ENCODE measurements at regions not wholly inside any gene's neighbourhood (a gene's known extent, or its start where the extent isn't known, plus 50 kb on each side); places are given as distances from the start of the nearest gene placed in this dataset.
"Not testable (repeated sequence)": the region's sequence is repeated elsewhere in the genome, so short reads cannot be mapped to it uniquely, and the experiment has no call there.

- DNase-seq = no peak
Observed at GRCh38 chr1:208974717-208975116, 608.8 kb upstream of the CAMK1G start.

- no peak for DNase-seq
Observed at GRCh38 chr1:208975456-208975855, 608.1 kb upstream of the CAMK1G start.

GRCh38 chr1:208977012-208977411 lies 606.5 kb upstream of the CAMK1G start:
- no peak for DNase-seq

- no peak for DNase-seq
Observed at GRCh38 chr1:208977638-208978256, 605.8 kb upstream of the CAMK1G start.

GRCh38 chr1:208979776-208980175 lies 603.7 kb upstream of the CAMK1G start:
- DNase-seq = no peak

- DNase-seq = no peak
Observed at GRCh38 chr1:208980605-208981004, 602.9 kb upstream of the CAMK1G start.

GRCh38 chr1:208985231-208985630 lies 598.3 kb upstream of the CAMK1G start:
- no peak for DNase-seq

- DNase-seq = no peak
Observed at GRCh38 chr1:208988811-208989222, 594.7 kb upstream of the CAMK1G start.

- DNase-seq = no peak
Observed at GRCh38 chr1:208990456-208990855, 593.1 kb upstream of the CAMK1G start.

GRCh38 chr1:208997053-208997452 lies 586.5 kb upstream of the CAMK1G start:
- not testable (repeated sequence) for DNase-seq

GRCh38 chr1:208997726-208998312 lies 585.7 kb upstream of the CAMK1G start:
- DNase-seq = no peak

- DNase-seq = no peak
Observed at GRCh38 chr1:209008586-209008985, 574.9 kb upstream of the CAMK1G start.

GRCh38 chr1:209010475-209011230 lies 572.9 kb upstream of the CAMK1G start:
- DNase-seq = no peak

GRCh38 chr1:209012443-209013196 lies 570.9 kb upstream of the CAMK1G start:
- DNase-seq = no peak

- no peak for DNase-seq
Observed at GRCh38 chr1:209015092-209015491, 568.4 kb upstream of the CAMK1G start.

- no peak for DNase-seq
Observed at GRCh38 chr1:209021622-209022021, 561.9 kb upstream of the CAMK1G start.

- DNase-seq = no peak
Observed at GRCh38 chr1:209023790-209024189, 559.7 kb upstream of the CAMK1G start.

GRCh38 chr1:209029737-209030136 lies 553.8 kb upstream of the CAMK1G start:
- no peak for DNase-seq

GRCh38 chr1:209030454-209031167 lies 552.9 kb upstream of the CAMK1G start:
- peak; percentile 54 for DNase-seq

GRCh38 chr1:209037064-209037463 lies 546.5 kb upstream of the CAMK1G start:
- no peak for DNase-seq

GRCh38 chr1:209038316-209038715 lies 545.2 kb upstream of the CAMK1G start:
- DNase-seq = no peak

- DNase-seq = no peak
Observed at GRCh38 chr1:209038735-209039134, 544.8 kb upstream of the CAMK1G start.

GRCh38 chr1:209040351-209040750 lies 543.2 kb upstream of the CAMK1G start:
- no peak for DNase-seq

Measured in NCI-H510A (cell line).